GM21619 (cell line): ENCODE measurements at regions not wholly inside any gene's neighbourhood (a gene's known extent, or its start where the extent isn't known, plus 50 kb on each side); places are given as distances from the start of the nearest gene placed in this dataset.

Experiments used
- ATAC-seq: cut with Tn5 transposase; IDR thresholded peaks from one replicate; pipeline ENCODE4 v1.9.1; 2021; ENCODE audit not compliant: unreplicated experiment

DNA sequence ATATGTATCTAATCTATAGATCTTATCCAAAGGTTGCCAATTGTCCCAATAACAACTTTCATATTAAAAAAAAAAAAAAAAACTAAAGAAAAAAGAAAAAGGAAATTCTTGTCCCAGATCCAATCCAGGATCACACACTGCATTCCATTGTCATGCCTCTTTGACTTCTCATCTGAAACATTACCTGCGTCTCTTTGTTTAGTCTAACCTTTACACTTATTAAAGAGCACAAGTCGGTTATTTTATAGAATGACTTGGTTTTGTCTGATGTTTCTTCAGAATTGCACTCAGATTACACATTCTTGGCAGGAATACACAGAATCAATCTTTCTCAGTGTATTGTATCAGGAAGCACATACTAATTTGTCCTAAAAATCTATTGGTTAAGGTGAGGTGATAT lies 392.5 kb upstream of the KLHL29 start:
- no peak for ATAC-seq

DNA sequence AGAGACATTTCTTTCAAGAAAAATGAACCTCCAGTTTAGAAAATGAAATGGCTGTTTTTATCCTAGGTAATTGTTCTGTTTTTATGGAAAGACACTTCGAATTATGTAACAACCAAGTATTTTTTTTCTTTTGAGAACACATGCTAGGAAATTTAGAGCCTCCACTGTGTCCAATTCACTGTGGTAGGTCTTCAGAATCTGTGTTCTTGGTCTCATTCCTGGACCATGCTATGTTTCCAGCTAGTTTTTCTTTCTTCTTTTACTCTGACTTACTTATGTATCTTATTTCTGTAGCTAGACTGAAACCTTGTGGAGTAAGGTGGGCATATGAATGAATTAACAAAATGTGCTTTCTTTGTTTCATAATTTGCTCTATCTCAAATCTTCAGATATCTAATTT lies 391.7 kb upstream of the KLHL29 start:
- ATAC-seq: no peak

DNA sequence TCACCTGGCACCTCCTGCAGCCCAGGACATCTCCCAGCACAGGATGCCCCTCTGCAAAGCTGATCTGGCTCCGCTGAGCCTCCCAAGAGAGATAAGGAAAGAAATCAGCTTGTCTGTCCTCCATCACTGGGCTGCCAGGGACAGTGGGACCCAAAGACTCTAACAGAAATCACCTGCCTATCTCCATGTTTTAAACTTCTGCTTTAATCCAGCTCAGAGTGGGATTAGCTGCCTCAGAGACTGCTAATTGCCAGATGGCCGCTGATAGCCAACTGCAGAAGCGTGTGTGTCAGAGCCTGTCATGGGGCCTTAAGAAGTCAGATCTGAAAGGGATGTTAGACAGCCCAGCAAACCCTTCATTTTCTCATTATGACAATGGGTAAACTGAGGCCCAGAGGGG lies 389.4 kb upstream of the KLHL29 start:
- no peak for ATAC-seq

DNA sequence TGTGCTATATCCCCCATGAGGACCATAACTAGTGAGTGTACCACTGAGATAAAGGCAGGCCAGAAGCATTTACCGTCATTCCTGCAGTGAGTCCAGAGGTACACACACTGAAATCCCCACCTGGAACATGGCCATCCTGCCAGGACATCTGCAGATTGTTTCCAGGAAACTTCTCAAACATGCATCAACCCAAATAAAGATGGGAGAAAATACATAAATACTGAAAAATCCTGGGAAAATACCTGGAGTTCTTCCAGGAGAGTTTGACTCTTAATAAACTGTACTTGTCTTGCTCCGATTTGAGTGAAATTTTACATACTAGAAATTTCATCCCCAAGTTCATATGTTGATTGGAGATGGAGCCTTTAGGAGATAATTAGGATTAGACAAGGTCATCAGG lies 388.1 kb upstream of the KLHL29 start:
- no peak for ATAC-seq

DNA sequence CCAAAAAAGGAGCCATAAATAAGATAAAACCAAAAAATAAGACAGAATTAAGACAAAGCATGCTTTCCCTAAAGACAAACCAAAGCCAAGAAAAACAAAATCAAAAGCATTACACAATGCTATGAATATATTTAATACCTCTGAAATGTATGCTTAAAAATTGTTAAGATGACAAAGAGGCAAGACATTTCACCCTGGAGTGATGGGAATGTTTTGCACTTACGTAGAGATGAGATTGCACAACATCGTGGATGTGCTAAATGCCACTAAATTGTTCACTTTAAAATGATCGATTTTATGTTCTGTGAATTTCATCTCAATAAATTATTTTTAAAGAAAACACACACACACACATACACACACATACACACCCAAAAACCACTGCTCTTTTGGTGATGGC lies 386.6 kb upstream of the KLHL29 start:
- no peak for ATAC-seq

DNA sequence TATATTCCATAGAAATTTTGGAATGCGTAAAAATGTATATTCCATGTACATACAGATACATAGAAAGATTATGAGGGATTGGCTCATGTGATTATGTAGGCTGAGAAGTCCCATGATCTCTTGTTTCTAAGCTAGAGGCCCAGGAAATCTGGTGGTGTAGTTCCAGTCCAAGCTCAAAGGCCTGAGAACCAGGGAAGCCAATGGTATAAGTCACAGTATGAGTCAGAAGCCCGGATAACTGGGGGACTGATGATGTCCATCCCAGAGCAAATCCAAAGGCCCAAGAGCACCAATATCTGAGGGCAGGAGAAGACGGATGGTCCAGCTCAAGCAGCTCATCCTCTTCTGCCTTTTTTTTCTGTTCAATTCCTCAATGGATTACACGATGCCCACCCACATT lies 385.0 kb upstream of the KLHL29 start:
- no peak for ATAC-seq

DNA sequence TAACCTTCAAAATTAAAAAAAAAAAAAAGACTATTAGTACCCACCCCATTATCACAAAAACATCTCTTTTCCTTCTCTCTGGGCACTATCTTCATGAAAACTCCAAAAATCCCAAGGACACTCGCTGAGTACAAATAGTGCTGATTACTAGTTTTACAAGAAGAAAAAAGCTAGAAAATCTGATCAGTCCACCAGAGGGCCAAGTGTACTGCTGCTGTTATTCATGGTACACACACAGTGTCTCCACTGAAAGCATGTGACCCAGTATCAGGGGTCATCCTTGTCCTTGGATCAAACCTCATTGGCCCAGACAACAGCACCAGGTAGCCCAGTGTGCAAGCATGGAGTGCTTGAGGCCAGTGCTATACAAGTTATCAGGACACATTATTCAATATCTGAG lies 382.7 kb upstream of the KLHL29 start:
- ATAC-seq: no peak

DNA sequence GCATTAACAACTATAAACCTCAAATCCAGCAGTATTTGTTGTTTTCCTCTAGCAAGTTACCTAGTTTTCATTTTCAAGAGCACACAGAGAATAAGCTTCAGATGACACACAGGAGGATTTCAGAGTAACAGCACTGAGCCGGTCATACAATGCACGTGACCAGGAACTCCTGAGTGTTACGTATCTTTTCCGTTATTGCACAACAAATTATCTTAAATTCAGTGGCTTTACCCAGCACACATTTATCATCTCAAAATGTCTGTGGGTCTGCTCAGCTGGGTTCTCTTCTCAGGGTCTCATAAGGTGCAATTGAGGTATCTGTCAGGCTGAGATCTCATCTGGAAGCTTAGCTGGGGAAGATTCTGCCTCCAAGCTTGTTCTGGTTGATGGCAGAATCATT lies 379.5 kb upstream of the KLHL29 start:
- no peak for ATAC-seq

DNA sequence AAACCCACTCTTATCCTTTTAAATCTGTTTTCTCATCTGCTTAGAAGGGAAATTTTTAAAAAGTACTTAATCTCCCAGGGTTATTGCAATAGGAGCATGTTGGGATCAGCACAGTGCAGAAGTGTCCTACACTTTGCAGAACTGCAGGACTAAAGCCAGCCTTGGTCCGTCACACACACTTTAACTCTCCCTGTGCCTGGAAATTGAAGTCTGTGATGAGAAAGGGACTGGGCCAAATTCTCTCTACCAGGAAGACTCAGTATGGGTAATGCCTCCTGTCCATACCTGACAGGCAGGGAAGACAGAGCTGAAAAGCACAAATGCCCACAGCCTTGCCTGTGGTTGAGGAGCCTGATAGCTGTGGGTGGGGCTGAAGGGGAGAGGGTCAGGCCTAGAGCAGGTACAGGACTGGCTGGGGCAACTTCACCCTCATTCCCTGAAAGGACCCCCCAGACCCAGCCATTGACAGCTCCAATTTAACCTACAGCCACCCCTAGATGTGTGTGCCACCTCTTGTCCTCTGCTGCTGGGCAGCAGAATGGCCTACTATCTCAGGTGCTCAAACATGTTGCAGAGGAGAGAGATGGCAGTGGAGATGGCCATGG lies 377.2 kb upstream of the KLHL29 start:
- no peak for ATAC-seq

DNA sequence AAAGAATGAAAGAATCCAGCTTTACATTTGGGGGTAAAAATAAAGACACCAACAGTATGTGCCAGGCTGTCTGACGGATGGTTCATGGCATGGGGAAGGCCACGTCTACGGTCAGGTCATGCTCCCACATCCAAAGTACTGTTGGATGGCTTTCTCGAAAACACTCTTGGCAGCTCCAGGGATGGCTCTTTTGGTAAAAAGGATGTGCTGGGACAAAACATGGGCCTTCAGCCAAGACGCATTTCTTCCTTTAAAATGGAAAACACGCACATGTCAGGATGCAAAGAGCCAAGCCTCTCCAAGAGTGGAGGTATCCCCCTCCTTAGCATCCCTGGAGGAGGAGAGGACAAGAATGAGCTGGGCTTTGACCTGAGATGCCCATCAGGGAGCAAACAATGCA lies 376.5 kb upstream of the KLHL29 start:
- ATAC-seq: no peak

DNA sequence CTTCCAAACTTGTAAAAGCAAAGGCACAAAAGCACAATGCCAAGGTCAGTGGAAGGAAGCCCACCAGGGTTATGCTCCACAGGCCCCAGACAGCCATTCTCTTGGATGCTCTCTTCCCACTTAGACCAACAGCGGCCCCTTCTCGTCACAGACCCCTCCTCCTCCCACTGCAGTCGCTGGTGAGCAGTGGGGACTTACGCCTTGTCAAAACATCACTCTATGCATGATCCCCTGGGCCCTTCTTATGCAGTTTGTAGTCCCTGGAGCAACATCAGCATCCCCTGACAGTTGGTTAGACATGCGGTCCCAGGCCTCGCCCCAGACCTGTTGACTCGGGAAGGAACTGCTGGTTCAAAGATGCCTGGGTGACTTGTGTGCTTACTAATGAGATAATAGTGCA lies 376.0 kb upstream of the KLHL29 start:
- ATAC-seq: no peak

DNA sequence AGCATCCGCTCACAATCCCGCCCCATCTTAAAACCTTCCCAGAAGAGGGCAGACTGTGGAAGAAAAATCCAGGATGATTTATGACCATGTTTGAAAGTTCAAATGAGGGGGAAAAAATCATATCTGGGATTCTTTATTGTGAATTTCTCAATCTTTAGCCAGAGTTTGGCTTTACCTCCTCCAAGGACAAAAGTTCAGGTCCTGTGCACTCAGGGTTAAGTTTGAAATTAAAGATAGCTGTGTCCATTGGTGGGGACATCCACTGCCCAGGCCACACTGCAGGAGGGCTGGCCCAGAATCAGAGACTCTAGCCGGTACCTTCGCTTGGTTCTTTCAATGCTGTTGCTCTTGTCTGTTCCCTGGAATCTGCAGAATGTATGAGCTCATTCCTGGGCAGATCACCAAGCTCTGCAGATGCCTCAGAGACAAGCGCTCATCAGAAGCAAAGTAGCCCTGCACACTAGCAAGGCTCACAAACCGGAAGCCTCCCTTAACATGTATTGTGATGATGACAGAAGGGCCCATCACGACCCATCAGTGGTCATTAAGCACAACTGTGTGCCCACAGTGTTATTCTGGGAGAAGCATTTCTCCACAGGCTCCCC lies 375.3 kb upstream of the KLHL29 start:
- no peak for ATAC-seq

DNA sequence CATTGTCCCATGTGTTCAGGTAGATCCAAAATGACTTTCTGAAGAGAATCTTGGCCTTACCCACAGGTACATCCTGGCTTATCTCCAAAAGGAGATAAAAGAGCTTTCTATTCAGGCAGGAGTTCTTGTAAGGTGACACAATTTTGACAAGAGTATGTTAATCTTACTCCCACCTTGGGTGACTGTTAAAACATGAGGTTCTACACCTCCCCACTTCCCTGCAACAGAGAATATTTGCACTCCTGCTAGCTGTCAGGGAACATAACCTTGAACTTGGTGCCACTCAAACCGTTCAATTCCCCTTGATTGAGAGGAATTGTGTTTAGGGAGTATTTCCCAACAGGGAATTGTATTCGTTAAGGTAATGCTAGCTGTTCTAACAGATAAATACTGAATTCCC lies 372.5 kb upstream of the KLHL29 start:
- ATAC-seq: no peak

DNA sequence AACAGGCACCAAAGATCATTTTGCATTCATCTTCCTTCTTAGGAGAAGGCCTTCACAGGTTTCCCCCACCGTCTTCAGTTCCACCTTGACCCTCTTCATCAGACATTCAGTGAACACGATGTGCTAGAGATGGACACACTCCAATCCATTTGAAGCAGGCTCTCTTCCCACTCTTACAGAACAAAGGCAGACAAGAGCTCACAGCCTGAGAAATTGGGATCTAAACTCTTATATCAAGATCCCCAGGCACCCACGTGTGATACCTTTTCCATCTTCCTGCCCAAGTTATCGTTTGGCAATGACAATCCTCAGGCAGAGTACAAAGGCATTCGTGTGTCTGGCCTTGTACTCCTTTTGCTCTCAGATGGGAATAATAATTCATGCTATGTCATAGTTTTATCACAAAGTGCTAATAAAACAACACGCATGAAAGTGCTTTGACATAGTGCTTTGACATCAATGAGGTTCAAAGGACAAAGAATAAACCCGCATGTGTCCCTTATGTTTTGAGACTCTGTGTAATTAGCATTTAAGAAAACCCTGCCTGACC lies 369.3 kb upstream of the KLHL29 start:
- no peak for ATAC-seq

DNA sequence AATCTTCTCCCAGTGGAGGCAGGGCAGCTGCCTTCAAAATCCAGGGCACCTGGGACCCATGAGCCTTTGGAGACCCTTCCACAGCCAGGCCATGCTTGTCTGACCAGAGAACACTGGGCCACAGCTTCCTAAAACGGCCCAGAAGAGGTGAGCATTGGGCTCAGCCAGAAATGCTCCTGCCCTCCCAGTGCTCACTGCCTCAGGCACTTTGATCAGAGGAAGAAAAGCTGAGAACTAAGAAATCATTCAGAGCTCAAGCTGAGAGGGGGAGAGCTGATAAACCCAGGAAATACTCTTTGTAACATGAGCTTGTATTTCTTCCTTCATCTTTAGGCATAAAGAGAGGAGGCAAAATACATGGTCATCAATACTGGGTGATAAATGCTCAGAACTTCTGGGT lies 365.5 kb upstream of the KLHL29 start:
- no peak for ATAC-seq

DNA sequence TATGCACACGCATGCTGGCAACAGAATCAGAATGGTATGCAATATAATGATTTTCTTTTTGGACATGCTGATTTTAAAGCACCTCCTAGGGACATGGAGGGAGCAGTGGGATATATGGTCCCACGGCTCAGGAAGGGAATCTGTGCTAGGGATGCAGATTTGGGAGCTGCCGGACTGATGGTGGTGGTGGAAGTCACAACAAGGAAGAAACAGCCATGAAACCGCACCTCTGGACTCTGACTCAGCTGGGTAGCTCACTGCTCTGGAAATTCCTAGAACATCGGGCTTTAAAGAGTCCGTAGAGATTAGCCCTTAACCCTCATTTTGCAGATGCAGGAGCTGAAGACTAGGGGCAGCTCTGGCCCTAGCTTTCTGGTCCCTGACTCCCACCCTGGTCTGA lies 364.3 kb upstream of the KLHL29 start:
- ATAC-seq: no peak

DNA sequence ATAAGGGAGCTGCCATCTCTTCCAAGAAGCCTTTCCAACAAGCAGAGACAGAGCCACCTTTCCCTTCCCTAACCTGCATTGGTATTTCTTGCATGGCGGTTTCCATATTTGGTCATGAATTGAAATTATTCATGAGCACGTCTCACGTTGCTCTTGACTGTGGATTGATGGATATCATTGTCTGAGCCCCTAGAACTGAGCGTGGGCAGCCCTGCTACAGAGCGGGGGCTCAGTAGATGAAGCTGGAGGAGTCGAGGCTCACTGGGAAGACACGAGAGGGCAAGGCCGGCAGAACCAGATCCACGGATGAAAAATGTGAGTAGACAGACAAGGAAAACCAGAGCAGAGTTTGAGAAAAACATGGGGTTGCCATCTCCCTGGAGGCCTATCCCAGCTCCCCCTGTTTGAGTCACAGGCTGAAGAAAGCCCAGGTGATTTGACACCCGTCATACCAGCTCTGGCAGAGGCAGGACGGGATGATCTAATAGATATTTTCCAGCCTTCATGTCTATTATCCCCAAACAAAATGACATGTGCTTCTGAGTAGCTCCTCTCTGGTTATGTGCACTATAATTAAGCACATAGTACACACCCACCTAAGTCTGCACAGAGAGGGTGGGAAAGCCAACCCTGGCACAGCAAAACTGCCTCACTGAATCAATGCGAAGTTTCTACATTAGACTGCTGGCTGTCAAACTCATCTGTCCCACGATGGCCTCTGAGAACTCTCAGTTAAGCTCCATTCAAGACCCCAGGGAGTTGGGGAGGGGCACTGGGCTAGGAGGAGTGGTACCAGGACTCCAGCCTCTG lies 363.5 kb upstream of the KLHL29 start:
- ATAC-seq: no peak

DNA sequence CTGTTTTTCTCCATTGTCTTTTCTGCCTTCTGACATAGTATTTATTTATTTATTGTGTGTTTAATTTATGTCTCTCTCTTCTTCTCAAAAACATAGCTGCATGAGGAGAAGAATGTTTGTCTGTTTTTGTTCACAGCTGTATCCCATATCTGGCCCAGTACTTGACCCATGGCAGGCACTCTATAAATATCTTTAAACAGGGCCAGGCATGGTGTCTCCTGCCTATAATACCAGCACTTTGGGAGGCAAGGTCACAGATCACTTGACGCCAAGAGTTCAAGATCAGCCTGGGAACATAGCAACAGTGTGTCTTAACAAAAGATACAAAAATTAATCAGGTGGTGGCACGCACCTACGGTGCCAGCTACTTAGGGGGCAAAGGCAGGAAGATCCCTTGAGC lies 361.3 kb upstream of the KLHL29 start:
- no peak for ATAC-seq

DNA sequence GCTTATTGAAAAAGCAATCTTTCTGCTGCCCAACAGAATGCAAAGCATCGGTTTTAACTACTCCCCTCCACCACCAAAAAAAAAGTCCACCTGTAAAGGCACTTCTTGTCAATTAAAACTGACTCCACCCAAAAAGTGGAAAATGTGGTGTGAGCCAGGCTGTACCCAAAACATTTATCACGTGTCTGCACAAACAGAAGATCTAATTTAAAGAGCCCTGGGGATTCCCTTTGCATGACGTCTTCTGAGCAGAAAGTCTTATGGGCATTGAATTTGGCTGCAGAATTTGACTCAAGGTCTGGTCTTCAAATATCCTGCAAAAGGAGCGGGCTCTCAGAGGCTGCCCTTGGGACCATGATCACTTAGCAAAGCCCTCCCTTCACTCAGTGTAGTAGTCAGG lies 358.3 kb upstream of the KLHL29 start:
- ATAC-seq: no peak

DNA sequence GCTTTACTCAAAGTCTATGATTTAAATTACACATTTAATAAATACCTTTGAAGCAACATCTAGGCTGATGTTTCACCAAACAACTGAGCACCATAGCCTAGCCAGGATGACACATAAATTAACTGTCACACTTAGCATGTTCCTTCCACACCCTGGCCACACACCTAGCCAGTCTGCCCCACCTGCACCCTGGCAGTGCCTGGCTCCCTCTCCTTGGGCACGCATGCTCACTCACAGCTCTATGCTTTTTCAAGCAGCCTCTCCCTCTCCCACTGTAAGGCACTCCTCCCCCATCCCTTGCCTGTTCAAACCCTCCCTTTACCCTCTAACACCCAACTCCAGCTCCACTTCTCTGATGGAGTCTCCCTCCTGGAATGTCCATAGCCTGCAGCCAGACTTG lies 357.6 kb upstream of the KLHL29 start:
- no peak for ATAC-seq

DNA sequence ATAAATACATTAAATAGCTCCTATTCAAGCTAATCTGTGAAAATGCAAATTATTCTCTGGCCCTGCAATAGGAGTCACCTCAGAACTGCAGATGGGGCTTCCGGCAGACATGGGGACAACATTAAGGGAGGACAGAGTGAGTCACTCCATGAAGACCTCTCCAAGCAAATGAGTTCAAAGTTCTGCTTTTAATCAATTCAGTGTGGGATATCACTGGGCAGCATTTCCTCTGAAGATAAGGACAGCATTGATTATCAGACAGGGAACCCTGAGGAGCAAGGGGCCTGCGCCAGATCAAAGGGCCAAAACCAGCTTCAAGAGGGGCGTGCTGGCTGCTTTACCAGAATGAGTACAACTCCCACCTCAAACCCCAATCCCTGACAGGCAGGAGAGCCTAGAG lies 356.9 kb upstream of the KLHL29 start:
- no peak for ATAC-seq

DNA sequence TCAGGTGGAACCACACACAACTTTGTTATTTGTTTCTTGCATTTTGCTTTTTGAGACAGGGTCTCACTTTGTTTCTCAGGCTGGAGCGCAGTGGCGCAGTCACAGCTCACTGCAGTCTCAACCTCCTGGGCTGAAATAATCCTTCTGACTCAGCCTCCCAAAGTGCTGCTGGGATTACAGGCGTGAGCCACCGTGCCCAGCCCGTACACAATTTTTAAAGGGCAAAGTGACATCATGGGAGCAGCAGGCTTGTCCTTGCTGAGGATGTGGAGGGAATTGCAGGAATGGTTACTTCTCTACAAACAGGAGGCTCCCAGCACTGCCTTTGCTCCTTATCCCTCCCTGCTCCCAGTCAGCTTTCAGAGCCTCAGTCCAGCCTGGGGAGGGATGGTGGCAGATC lies 355.9 kb upstream of the KLHL29 start:
- ATAC-seq: no peak
